Neuronal stem cell (in vitro differentiated cells): ENCODE measurements at regions not wholly inside any gene's neighbourhood (a gene's known extent, or its start where the extent isn't known, plus 50 kb on each side); places are given as distances from the start of the nearest gene placed in this dataset.

Source experiments
- DNase-seq: peaks from one replicate; pipeline ENCODE4 v3.0.0-alpha.2; 2013; ENCODE audit warnings: low spot score
- H2AFZ ChIP-seq: one replicate; pipeline ENCODE4 v1.6.1; 2013; ENCODE audit warnings: mild to moderate bottlenecking, low read length, inconsistent platforms
- H2AK5ac ChIP-seq: 2 replicates; pipeline ENCODE4 v1.6.1; 2013; ENCODE audit warnings: low read depth, mild to moderate bottlenecking, inconsistent platforms, low read length, moderate library complexity, mixed read lengths
- H2BK120ac ChIP-seq: 2 replicates; pipeline ENCODE4 v1.6.1; 2013; ENCODE audit warnings: low read depth, mild to moderate bottlenecking, inconsistent platforms, low read length, moderate library complexity, mixed read lengths
- H2BK12ac ChIP-seq: one replicate; pipeline ENCODE4 v1.6.1; 2013; ENCODE audit warnings: low read length, inconsistent platforms
- H2BK15ac ChIP-seq: 2 replicates; pipeline ENCODE4 v1.6.1; 2013; ENCODE audit warnings: mild to moderate bottlenecking, low read length, inconsistent platforms, mixed read lengths
- H2BK5ac ChIP-seq: one replicate; pipeline ENCODE4 v1.6.1; 2013; ENCODE audit warnings: inconsistent platforms, mild to moderate bottlenecking, low read length, moderate library complexity
- H3K14ac ChIP-seq: one replicate; pipeline ENCODE4 v1.6.1; 2013; ENCODE audit warnings: low read length, inconsistent platforms
- H3K18ac ChIP-seq: 2 replicates; pipeline ENCODE4 v1.6.1; 2013; ENCODE audit warnings: low read length, inconsistent platforms
- H3K23ac ChIP-seq: 2 replicates; pipeline ENCODE4 v1.6.1; 2013; ENCODE audit warnings: low read depth, mild to moderate bottlenecking, mixed read lengths, low read length, inconsistent platforms; ENCODE audit not compliant: poor library complexity
- H3K27ac ChIP-seq: replicated peaks from 3 replicates; pipeline ENCODE4 v1.5.1; 2013; ENCODE audit warnings: low read length, inconsistent platforms
- H3K27me3 ChIP-seq, 3 experiments: 2 replicates each; pipeline ENCODE4 v1.6.1; 2013; ENCODE audit warnings: low read length in 3 of 3, mild to moderate bottlenecking in 2 of 3, inconsistent platforms in 1 of 3, low read depth in 1 of 3, mixed read lengths in 1 of 3, moderate library complexity in 1 of 3; ENCODE audit not compliant: control insufficient read depth in 3 of 3, insufficient read depth in 3 of 3
- H3K36me3 ChIP-seq, 2 donors: replicated peaks in 1 of 2; 2 replicates each; pipeline ENCODE4 v1.6.1; 2013; ENCODE audit warnings: low read length in 2 of 2; ENCODE audit not compliant: control insufficient read depth in 2 of 2, insufficient read depth in 2 of 2
- H3K4ac ChIP-seq: 2 replicates; pipeline ENCODE4 v1.6.1; 2013; ENCODE audit warnings: inconsistent platforms, mild to moderate bottlenecking, low read length, moderate library complexity
- H3K4me1 ChIP-seq, 2 donors: 1 replicate in 1 of 2; 2 replicates in 1 of 2; pipeline ENCODE4 v1.6.1; 2013; ENCODE audit warnings: low read length in 2 of 2, low read depth in 1 of 2; ENCODE audit not compliant: control insufficient read depth in 2 of 2, insufficient read depth in 1 of 2
- H3K4me2 ChIP-seq: one replicate; pipeline ENCODE4 v1.6.1; 2013; ENCODE audit warnings: mild to moderate bottlenecking, low read length, inconsistent platforms; ENCODE audit not compliant: insufficient read depth, poor library complexity, severe bottlenecking
- H3K4me3 ChIP-seq, 2 donors: 2 replicates each; pipeline ENCODE4 v1.5.1; 2013; ENCODE audit warnings: low read length in 2 of 2, mild to moderate bottlenecking in 2 of 2, inconsistent platforms in 1 of 2, moderate library complexity in 1 of 2
- H3K79me1 ChIP-seq: one replicate; pipeline ENCODE4 v1.6.1; 2013; ENCODE audit warnings: low read depth, mild to moderate bottlenecking, inconsistent platforms, low read length, moderate library complexity
- H3K9ac ChIP-seq: one replicate; pipeline ENCODE4 v1.6.1; 2013; ENCODE audit warnings: mild to moderate bottlenecking, low read depth, low read length, inconsistent platforms; ENCODE audit not compliant: poor library complexity
- H3K9me3 ChIP-seq, 2 donors: replicated peaks in 1 of 2; 2 replicates each; pipeline versions ENCODE3 to v1.6.1; 2013; ENCODE audit warnings: low read length in 2 of 2, mild to moderate bottlenecking in 2 of 2, inconsistent platforms in 1 of 2, low read depth in 1 of 2, mixed read lengths in 1 of 2, moderate library complexity in 1 of 2; ENCODE audit not compliant: control insufficient read depth in 2 of 2, insufficient read depth in 1 of 2
- H4K8ac ChIP-seq: one replicate; pipeline ENCODE4 v1.6.1; 2013; ENCODE audit warnings: low read depth, mild to moderate bottlenecking, inconsistent platforms, low read length, moderate library complexity
- H4K91ac ChIP-seq: one replicate; pipeline ENCODE4 v1.6.1; 2013; ENCODE audit warnings: low read length, low read depth, mild to moderate bottlenecking, inconsistent platforms; ENCODE audit not compliant: poor library complexity
- WGBS, 2 donors: extraction: QIAGEN DNeasy Blood & Tissue Kit; methylation state at CpG; one replicate each; pipeline ENCODE4 v1.1.7; 2013; ENCODE audit warnings: missing lambda C conversion rate in 2 of 2, mixed read lengths in 1 of 2; ENCODE audit not compliant: insufficient read length in 2 of 2, insufficient replicate concordance in 1 of 2; ENCODE audit errors: extremely low coverage in 2 of 2; 5-methylcytosine and 5-hydroxymethylcytosine counted together

DNA sequence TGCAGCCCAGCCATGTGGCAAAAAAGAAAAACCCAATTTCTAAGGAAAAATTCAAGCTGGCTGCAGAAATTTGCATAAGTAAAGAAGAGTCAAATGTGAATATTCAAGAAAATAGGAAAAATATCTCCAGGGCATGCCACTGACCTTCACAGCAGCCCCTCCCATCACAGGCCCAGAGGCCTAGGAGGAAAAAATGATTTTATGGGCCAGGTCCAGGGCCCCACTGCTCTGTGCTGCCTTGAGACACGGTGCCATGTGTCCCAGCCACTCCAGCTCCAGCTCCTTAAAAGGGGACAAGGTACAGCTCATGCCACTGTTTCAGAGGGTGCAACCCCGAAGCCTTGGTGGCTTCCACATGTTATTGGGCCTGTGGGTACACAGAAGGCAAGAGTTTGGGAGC lies 182.7 kb upstream of the FGF16 start:
- no peak for DNase-seq
- Histone ChIP-seq H2BK15ac (no peak overlapping the region), H2AK5ac (no peak overlapping the region), H3K4ac (no peak overlapping the region), H3K23ac (no peak overlapping the region), H3K9ac (no peak overlapping the region), H2BK5ac (no peak overlapping the region), H3K36me3 (no peaks in the 10 kb centered on the region), H3K27me3 (no peaks in the 10 kb centered on the region), H3K9me3 (no peaks in the 10 kb centered on the region), H2BK120ac (no peak overlapping the region), H3K18ac (no peak overlapping the region), H3K79me1 (no peaks in the 10 kb centered on the region), H2BK12ac (no peak overlapping the region), H3K27ac (no peak overlapping the region), H2AFZ (no peak overlapping the region), H3K4me2 (no peak overlapping the region), H3K14ac (no peak overlapping the region), H3K4me3 (no peak overlapping the region), H4K8ac (no peak overlapping the region), H3K4me1 (no peaks in the 10 kb centered on the region), H4K91ac (no peak overlapping the region)
- WGBS, 2 donors: no CpG with 5 or more reads among the region's 2 CpGs

DNA sequence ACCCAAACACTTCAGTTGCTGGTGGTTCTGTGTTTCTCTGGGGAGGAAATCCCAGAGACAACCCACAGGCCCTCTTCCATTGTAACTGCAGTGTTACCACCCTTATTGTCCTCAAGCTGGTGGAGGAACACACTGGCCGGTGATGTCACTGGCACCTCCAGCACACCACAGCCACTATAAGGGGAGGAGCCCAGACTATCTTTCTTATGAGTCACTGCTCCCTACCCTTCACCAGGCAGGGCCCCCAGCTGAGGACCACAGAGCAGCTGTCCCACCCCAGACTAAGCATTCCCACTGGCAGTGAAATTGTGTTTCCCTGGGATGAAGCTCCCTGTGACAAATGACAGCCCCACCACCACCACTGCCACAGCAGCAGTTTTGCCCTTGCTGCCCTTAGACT lies 171.8 kb upstream of the FGF16 start:
- Histone ChIP-seq H3K18ac (no peak overlapping the region), H3K4me2 (no peak overlapping the region), H2BK12ac (no peak overlapping the region), H2BK15ac (no peak overlapping the region), H2BK5ac (no peak overlapping the region), H3K23ac (no peak overlapping the region), H3K14ac (no peak overlapping the region), H3K9ac (no peak overlapping the region), H3K4me1 (no peaks in the 10 kb centered on the region), H4K8ac (no peak overlapping the region), H3K36me3 (no peaks in the 10 kb centered on the region), H2AK5ac (no peak overlapping the region), H4K91ac (no peak overlapping the region), H3K4me3 (no peak overlapping the region), H3K27me3 (no peaks in the 10 kb centered on the region), H3K9me3 (no peaks in the 10 kb centered on the region), H3K4ac (no peak overlapping the region), H2AFZ (no peak overlapping the region), H2BK120ac (no peak overlapping the region), H3K27ac (no peak overlapping the region), H3K79me1 (no peaks in the 10 kb centered on the region)
- DNase-seq: no peak
- no CpG with 5 or more reads among the region's 1 CpG for WGBS, 2 donors

DNA sequence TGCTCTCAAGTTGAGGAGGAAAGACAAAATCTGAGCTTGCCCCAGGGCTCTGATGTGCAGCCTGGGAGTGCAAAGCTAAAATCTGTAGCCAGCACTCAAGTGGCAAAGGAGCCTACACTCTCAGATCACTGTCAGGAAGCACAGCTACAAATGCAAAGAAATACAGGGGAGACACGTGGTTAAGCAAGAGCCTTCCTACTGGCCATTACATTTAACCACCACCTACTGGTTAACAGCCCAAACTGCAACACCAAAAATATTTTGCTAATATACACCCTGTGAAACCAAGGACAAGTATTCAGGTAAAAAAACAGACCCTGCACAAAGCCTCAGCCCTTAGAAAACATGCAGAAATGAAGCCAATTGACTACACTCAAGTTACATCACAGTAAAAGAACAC lies 170.4 kb upstream of the FGF16 start:
- DNase-seq: no peak
- H2AFZ ChIP-seq: no peak overlapping the region
- no CpG with 5 or more reads among the region's 1 CpG for WGBS, 2 donors

DNA sequence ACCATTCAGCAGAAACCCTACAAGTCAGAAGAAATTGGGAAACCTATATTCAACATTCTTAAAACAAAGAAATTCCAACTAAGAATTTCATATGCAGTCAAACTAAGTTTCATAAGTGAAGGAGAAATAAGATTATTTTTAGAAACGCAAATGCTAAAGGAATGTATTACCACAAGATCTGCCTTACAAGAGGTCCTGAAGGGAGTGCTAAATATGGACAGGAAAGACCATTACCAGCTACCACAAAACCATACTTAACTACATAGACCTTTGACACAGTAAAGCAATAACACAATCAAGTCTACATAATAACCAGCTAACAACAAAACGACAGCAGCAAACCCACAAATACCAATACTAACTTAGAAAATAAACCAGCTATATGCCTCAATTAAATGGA lies 169.3 kb upstream of the FGF16 start:
- H2BK15ac ChIP-seq: no peak overlapping the region
- H3K4me2 ChIP-seq: no peak overlapping the region
- no CpG with 5 or more reads among the region's 2 CpGs for WGBS, 2 donors
- no peak overlapping the region for H4K91ac ChIP-seq
- no peak overlapping the region for H4K8ac ChIP-seq
- no peak overlapping the region for H3K14ac ChIP-seq
- no peaks in the 10 kb centered on the region for H3K9me3 ChIP-seq
- no peak overlapping the region for H3K23ac ChIP-seq
- no peak overlapping the region for H3K4me3 ChIP-seq
- H2BK12ac ChIP-seq: no peak overlapping the region
- H2BK5ac ChIP-seq: no peak overlapping the region
- H3K79me1 ChIP-seq: no peaks in the 10 kb centered on the region
- H3K18ac ChIP-seq: no peak overlapping the region
- no peak overlapping the region for H3K9ac ChIP-seq
- H2BK120ac ChIP-seq: no peak overlapping the region
- no peak for DNase-seq
- H3K27ac ChIP-seq: no peak overlapping the region
- no peaks in the 10 kb centered on the region for H3K4me1 ChIP-seq
- H3K4ac ChIP-seq: no peak overlapping the region
- no peaks in the 10 kb centered on the region for H3K27me3 ChIP-seq
- H2AK5ac ChIP-seq: no peak overlapping the region
- no peaks in the 10 kb centered on the region for H3K36me3 ChIP-seq
- H2AFZ ChIP-seq: no peak overlapping the region

More for the DNA sequence above, 170.4 kb upstream of the FGF16 start:
- Histone ChIP-seq H2BK15ac (no peak overlapping the region), H3K27ac (no peak overlapping the region), H2BK12ac (no peak overlapping the region), H3K4me3 (no peak overlapping the region), H3K14ac (no peak overlapping the region), H3K9me3 (no peaks in the 10 kb centered on the region), H4K8ac (no peak overlapping the region), H3K27me3 (no peaks in the 10 kb centered on the region), H3K18ac (no peak overlapping the region), H3K9ac (no peak overlapping the region), H3K4me1 (no peaks in the 10 kb centered on the region), H2BK120ac (no peak overlapping the region), H2BK5ac (no peak overlapping the region), H3K79me1 (no peaks in the 10 kb centered on the region), H4K91ac (no peak overlapping the region), H3K23ac (no peak overlapping the region), H3K36me3 (no peaks in the 10 kb centered on the region), H3K4ac (no peak overlapping the region), H3K4me2 (no peak overlapping the region), H2AK5ac (no peak overlapping the region)
